ENCODE measurements at regions not wholly inside any gene's neighbourhood (a gene's known extent, or its start where the extent isn't known, plus 50 kb on each side); places are given as distances from the start of the nearest gene placed in this dataset.
"Not testable (repeated sequence)": the region's sequence is repeated elsewhere in the genome, so short reads cannot be mapped to it uniquely, and the experiment has no call there.

DNA sequence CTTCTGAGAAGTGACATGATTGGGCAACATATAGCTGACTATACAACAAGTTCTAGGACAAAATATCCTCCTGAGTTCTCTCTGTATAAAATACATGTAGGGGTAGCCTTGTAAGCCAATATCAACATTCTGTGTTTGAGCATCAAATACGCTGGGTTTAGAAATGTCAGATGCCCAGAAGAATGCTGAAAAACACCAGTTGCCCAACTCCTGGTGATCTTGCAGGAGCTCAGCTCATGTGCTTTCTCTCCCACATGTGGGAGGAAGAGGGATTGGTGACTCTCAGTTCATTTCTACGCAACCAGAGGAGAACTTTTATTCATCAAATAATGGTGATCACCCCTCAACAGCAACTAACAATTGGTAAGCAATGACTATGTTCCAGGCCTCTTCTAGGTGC is 810.9 kb upstream of the ACO1 start:
- no peak for DNase-seq
- TF ChIP-seq GATA1 (IDR thresholded peaks at IDR 0.05; ENCODE audit: low read depth, low read length) (no peak), POLR2A (IDR thresholded peaks at IDR 0.05; ENCODE audit: low read length) (no peak)

DNA sequence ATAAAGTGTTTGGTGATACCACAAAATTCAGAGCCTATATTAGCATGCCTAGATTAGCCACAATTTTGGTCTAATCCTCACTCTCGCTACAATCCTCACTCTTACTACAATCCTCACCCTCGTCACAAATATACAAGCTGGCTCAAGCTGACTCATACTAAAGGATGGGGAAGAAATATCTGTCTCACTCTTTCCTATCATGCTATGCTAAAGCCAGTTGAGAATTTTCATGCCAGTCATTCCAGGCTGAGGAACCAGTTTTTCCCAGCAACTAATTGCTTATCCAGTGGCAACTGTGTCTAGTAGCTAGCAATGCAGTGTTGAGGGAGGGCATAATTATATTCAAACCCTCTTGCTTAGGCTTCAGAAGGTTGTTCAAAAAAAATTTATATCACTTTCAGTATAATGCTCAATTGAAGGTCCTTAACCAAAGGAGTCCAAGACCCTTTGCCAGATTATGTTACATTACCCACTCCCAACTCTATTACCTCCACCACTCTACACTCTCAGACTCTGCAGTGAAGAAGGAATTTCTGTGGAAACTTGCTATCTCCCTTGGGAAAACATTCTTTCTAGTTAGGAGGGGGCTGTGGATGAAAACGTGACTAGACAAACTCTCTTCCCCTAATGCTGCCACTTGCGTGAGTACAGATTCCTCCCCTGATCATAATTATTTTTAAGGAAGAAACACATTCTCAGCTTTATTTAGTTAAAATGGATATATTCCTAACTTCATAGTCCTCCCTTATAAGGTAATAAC is 810.3 kb upstream of the ACO1 start:
- TF ChIP-seq POLR2A (IDR thresholded peaks at IDR 0.05; ENCODE audit: low read length) (no peak), GATA1 (IDR thresholded peaks at IDR 0.05; ENCODE audit: low read depth, low read length) (no peak)
- no peak for DNase-seq

DNA sequence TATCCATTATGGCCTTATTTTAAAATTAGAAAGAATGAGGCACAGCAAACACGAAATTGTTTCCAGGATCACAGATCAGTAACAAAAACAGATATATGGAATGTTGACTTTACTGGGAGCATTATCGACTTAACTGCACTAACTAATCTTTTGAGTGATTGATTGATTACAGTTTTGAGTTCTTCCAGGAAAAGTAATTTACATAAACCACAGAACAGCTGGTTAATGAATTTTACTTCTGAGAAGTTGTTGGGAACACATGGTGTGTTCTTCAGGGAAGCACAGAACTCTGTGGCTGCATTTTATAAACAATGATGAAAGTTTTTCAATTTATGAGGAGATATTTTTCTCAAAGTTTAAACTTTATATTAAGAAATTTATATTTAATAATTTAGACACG is 802.4 kb upstream of the ACO1 start:
- DNase-seq = no peak
- TF ChIP-seq GATA1 (IDR thresholded peaks at IDR 0.05; ENCODE audit: low read depth, low read length) (no peak), POLR2A (IDR thresholded peaks at IDR 0.05; ENCODE audit: low read length) (no peak)

DNA sequence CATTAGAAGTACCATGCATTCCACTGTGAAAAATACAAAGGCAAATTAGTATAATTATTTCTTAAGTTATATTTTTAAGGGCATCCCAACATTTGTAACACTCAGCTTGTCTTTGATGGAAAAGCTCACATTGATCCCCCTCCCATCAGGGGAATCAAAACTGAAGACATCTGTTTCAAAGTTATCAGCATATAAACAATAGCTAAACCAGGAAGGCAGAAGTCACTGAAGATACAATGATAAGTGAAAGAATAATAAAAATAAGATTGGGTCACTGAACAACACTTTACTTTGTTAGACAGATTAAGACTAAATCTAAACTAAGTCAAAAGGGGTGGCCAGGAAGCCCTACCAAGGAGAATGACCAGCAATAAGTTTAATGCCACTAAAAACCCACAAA is 801.9 kb upstream of the ACO1 start:
- no peak for DNase-seq
- TF ChIP-seq GATA1 (IDR thresholded peaks at IDR 0.05; ENCODE audit: low read depth, low read length) (no peak), POLR2A (IDR thresholded peaks at IDR 0.05; ENCODE audit: low read length) (no peak)

DNA sequence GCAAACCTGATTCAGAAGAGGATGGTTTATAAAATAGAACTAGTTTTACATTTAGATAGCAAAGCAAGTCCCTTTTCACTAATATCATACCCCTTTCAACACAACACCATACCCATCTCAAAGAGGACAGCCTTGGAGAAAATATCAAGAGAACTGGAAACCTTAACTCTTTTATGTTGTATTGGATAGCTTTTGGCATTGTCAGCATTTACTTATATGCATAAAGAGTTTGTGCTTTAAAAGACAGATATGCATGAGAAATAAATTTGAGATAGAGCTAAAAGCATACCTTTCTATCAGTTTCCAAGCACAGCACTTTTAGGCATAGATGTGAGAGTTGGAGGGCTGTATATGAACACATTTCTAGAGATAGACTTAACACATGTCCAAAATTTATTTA is 799.3 kb upstream of the ACO1 start:
- TF ChIP-seq POLR2A (IDR thresholded peaks at IDR 0.05; ENCODE audit: low read length) = no peak
- no peak for TF ChIP-seq GATA1 (IDR thresholded peaks at IDR 0.05; ENCODE audit: low read depth, low read length)
- no peak for DNase-seq

DNA sequence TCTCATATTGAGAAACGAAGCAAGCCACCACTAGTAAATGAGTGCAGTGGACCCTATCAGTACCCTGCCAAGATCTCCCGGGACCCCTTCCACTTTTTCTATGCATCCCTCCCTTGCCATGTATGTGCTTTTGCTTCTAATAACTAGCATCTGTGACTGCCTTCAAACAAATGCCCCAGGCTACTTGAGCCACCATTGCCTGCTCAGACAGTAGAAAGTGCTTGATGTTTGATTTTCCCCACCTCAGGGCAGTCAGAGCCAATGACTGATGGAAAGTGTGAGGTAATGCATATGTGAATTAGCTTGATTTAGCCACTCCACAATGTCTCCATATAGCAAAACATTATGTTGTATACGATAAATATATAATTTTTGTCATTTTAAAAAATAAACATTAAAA is 797.3 kb upstream of the ACO1 start:
- no peak for TF ChIP-seq GATA1 (IDR thresholded peaks at IDR 0.05; ENCODE audit: low read depth, low read length)
- TF ChIP-seq POLR2A (IDR thresholded peaks at IDR 0.05; ENCODE audit: low read length) = no peak
- DNase-seq = no peak

DNA sequence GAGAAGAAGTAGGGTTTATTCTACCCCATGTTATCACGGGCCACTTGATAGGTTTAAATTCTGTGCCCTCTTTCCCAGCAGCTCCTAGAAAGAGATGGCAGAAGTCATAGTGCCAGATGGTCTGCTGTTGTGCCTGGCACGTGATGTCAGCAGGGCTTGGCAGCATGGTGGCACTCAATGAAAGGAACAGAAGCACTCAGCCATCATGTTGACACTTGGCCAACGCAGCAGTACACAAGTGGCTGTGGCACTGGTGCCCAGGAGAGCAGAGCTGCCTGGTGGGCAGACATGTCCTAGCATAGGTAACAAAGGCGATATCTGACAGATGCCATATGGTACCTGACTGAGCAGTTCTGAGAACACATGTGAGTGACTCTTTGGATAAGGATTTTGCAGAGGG is 796.4 kb upstream of the ACO1 start:
- no peak for DNase-seq
- TF ChIP-seq POLR2A (IDR thresholded peaks at IDR 0.05; ENCODE audit: low read length) (no peak), GATA1 (IDR thresholded peaks at IDR 0.05; ENCODE audit: low read depth, low read length) (no peak)

DNA sequence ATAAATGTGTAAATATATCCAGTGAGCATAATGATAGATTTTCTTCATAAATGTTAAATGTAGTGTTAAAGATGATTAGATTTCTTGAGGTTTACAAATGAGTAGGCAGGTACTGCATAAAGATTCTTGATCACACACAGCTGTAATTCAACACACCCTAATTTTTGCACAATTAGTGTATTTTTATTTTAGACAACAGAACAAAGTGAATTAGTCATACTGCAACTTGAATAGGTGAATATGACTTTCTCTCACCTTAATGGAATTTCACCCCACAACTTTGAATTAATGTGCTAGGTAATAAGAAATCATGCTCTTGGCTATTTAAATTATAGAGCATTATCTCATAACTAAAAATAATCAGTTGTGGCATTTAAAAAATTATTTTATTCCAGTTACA is 795.7 kb upstream of the ACO1 start:
- no peak for DNase-seq
- TF ChIP-seq GATA1 (IDR thresholded peaks at IDR 0.05; ENCODE audit: low read depth, low read length) (no peak), POLR2A (IDR thresholded peaks at IDR 0.05; ENCODE audit: low read length) (no peak)

DNA sequence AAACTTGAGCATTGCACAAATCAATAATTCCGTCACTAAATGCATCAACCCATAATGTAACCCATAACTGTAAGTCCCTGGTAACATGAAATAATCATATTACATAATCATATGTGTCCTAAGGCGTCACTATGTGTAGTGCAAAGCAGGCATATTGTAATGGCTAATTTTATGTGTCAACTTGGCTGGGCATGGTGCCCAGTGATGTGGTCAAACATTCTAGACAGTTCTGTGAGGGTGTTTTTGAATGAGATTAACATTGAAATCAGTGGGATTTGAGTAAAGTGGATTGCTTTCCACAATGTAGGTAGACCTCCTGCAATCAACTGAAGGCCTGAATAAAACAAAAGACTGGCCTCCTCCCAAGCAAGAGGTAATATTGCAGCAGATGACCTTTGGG is 794.4 kb upstream of the ACO1 start:
- DNase-seq = no peak
- no peak for TF ChIP-seq GATA1 (IDR thresholded peaks at IDR 0.05; ENCODE audit: low read depth, low read length)
- no peak for TF ChIP-seq POLR2A (IDR thresholded peaks at IDR 0.05; ENCODE audit: low read length)

DNA sequence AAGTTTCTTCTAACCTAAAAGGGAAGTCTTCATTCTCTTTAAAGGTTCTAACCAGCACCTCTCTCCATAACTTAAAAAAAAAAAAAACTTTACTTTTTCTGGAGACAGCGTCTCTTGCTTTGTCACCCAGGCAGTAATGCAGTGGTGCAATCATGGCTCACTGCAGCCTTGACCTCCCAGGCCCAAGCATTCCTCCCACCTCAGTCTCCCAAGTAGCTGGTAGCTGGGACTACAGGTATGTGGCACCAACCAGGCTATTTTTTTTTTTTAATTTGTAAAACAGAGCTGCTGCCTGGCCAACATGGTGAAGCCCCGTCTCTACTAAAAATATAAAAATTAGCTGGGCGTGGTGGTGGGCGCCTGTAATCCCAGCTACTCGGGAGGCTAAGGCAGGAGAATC is 787.4 kb upstream of the ACO1 start:
- not testable (repeated sequence) for DNase-seq

DNA sequence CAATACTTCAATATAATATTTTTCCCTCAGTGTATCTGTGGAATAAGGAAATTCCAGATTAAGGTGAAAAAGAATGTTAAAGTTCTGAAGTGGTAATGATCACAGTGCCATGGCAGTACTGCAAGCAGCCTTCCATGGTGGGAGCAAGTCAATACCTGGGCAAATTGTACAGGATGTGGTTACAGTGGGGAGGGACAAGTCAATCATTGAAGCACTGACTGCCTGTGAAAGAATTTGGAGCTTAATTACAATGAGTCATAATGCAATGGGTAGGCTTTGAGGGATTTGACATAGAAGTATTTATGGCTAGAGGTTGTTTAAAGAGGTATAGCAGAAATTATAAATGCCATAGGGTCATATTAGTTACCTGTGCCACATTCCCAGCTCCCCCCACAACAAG is 786.5 kb upstream of the ACO1 start:
- no peak for DNase-seq
- TF ChIP-seq GATA1 (IDR thresholded peaks at IDR 0.05; ENCODE audit: low read depth, low read length) (no peak), POLR2A (IDR thresholded peaks at IDR 0.05; ENCODE audit: low read length) (no peak)

DNA sequence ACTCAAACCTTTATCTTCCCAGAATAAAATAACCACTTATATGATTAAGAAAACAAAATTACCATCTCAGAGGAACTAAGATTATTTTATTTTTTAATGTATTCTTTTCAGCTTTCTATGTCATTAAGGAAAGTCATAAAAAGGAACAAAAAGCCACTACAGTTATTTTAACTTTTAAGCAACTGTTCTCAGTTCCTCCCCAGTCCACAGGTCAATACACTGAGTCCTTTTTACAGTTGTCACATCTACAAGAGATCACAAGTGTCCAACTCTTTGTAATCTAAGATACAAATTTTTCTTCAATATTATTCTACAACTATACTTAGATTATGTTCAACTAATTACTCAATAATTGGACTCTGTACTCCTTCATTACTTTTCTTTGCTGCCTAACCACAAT is 782.8 kb upstream of the ACO1 start:
- TF ChIP-seq GATA1 (IDR thresholded peaks at IDR 0.05; ENCODE audit: low read depth, low read length) = no peak
- no peak for TF ChIP-seq POLR2A (IDR thresholded peaks at IDR 0.05; ENCODE audit: low read length)
- DNase-seq = no peak

DNA sequence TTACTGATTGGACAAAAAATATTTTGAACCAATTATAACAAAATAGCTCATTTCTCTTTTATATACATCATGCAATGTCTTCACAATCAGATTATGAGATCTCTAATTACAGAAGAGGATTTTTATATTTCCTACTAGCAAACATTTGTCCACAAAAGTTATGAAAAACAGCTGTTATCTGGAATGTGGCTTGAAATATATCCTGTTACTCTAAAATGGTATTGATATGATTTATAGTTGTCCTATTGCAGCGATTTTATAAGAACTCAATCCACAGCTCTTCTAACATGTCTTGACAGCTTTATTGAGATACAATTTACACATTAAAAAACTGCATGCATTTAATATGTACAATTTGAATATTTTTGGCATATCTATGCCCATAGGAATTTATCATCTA is 779.9 kb upstream of the ACO1 start:
- no peak for DNase-seq
- no peak for TF ChIP-seq POLR2A (IDR thresholded peaks at IDR 0.05; ENCODE audit: low read length)

DNA sequence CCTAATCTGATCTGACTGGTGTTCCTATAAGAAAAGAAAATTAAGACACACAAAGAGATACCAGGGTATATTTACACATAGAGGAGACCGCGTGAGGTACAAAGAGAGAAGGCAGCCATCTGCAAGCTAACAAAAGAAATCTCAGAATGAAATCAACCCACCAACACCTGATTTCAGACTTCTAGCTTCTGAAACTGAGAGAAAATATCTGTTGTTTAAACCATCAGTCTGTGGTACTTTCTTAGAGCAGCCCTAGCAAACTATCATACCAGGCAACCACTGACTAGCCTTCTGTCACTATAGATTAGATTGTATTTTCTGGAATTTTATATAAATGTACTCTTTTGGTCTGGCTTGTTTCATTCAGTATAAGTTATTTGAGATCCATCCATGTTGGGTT is 779.3 kb upstream of the ACO1 start:
- no peak for TF ChIP-seq GATA1 (IDR thresholded peaks at IDR 0.05; ENCODE audit: low read depth, low read length)
- TF ChIP-seq POLR2A (IDR thresholded peaks at IDR 0.05; ENCODE audit: low read length) = no peak
- DNase-seq = no peak

DNA sequence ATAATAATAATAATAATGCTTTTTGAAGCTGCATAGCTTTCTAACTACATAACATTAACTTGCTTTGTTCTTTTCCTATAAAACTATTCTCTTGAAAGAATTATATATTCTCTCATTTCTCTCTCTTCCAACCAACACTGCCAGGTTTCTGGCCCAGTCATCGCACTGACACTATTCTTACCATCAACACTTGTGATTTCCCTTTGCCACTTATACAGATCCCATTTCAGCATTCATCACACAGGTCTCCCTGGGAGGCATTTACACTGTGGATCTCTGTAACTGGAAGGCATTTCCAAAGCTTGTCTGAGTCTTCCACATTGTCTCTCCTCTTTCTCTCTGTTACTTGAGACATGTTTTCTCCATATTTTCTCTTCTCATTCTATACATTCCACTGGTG is 777.8 kb upstream of the ACO1 start:
- no peak for DNase-seq
- no peak for TF ChIP-seq GATA1 (IDR thresholded peaks at IDR 0.05; ENCODE audit: low read depth, low read length)
- no peak for TF ChIP-seq POLR2A (IDR thresholded peaks at IDR 0.05; ENCODE audit: low read length)

DNA sequence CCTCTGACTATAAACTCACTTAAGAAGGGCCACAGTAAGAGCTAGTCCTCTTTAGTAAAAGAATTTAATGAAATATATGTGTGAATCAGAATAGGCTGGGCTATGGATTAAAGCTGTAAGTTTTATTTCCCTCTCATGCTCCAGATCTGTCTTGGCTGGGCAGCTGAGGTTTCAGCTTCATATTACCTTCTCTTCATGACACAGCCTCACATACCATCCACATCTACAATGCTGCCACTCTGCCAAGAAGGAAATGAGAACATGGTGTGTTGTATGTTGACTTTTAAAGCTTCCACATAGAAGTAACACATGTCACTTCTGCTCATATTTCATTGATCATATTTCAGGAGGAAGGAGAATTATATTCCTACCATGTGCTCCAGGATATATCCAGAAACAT is 776.0 kb upstream of the ACO1 start:
- no peak for TF ChIP-seq GATA1 (IDR thresholded peaks at IDR 0.05; ENCODE audit: low read depth, low read length)
- no peak for TF ChIP-seq POLR2A (IDR thresholded peaks at IDR 0.05; ENCODE audit: low read length)
- DNase-seq = no peak

All from erythroblast (primary cell).